ENCODE measurements at regions not wholly inside any gene's neighbourhood (a gene's known extent, or its start where the extent isn't known, plus 50 kb on each side); places are given as distances from the start of the nearest gene placed in this dataset.

- ChIA-PET CTCF (ENCODE audit: low intra/inter-chr PET ratio, low total read pairs) (no interaction called here), POLR2A (no interaction called here)
- Histone ChIP-seq H2AFZ (ENCODE audit: low read length) (no peak overlapping the region), H3K79me2 (ENCODE audit: insufficient read depth, low read length) (no peaks in the 10 kb centered on the region), H3K9ac (ENCODE audit: insufficient read depth, low read depth, low read length) (no peak overlapping the region), H3K27ac (ENCODE audit: extremely low read length, insufficient read depth, low read length) (no peak overlapping the region), H3K9me3 (ENCODE audit: low read length) (no peaks in the 10 kb centered on the region), H3K36me3 (replicated peaks in 1 of 2; ENCODE audit: control insufficient read depth in 1 of 2, insufficient read depth in 2 of 2, low read length in 2 of 2) (no peaks in the 10 kb centered on the region), H3K4me1 (ENCODE audit: insufficient read depth, low read length) (no peaks in the 10 kb centered on the region), H3K4me2 (ENCODE audit: low read depth, low read length) (no peak overlapping the region), H3K4me3 (replicated peaks in 1 of 3; ENCODE audit: insufficient read depth in 1 of 3, low read depth in 2 of 3, low read length in 3 of 3) (no peak overlapping the region), H3K27me3 (ENCODE audit: control insufficient read depth in 1 of 2, insufficient read depth in 2 of 2, low read length in 2 of 2) (no peaks in the 10 kb centered on the region), H4K20me1 (ENCODE audit: insufficient read depth, low read length) (no peaks in the 10 kb centered on the region)
- TF ChIP-seq ATRX (CRISPR knock-in tag; IDR thresholded peaks at IDR 0.05; ENCODE audit: borderline replicate concordance), result no peak
- no peak for TF ChIP-seq XBP1 (CRISPR knock-in tag; IDR thresholded peaks at IDR 0.05)
- TF ChIP-seq WIZ (CRISPR knock-in tag; IDR thresholded peaks at IDR 0.05), result no peak
- TF ChIP-seq YEATS2 (CRISPR knock-in tag; IDR thresholded peaks at IDR 0.05; ENCODE audit: borderline replicate concordance), result no peak
- TF ChIP-seq ZNF570 (CRISPR knock-in tag; IDR thresholded peaks at IDR 0.05; ENCODE audit: borderline replicate concordance), result no peak
- TF ChIP-seq BRF2 (CRISPR knock-in tag; IDR thresholded peaks at IDR 0.05), result no peak
- TF ChIP-seq TBX2 (CRISPR knock-in tag; IDR thresholded peaks at IDR 0.05; ENCODE audit: borderline replicate concordance), result no peak
- no peak for TF ChIP-seq CHCHD3 (CRISPR knock-in tag; IDR thresholded peaks at IDR 0.05)
- no peak for TF ChIP-seq JUNB (CRISPR knock-in tag; IDR thresholded peaks at IDR 0.05; ENCODE audit: borderline replicate concordance)
- no peak for TF ChIP-seq DDIT3 (CRISPR knock-in tag; IDR thresholded peaks at IDR 0.05)
- no peak for TF ChIP-seq ZKSCAN1 (IDR thresholded peaks at IDR 0.05; ENCODE audit: low read length)
- TF ChIP-seq NR2F2 (IDR thresholded peaks at IDR 0.05; ENCODE audit: borderline replicate concordance, low read depth), result no peak
- no TSS peak for BruUV-seq (replicated peaks)
- FAIRE-seq (no peak), ATAC-seq (no peak), DNase-seq (ENCODE audit: low spot score) (no peak)
- WGBS (ENCODE audit: low lambda C conversion rate), result 21% methylated on average over 5 of the region's 5 CpGs
- intact Hi-C loops (cut with micrococcal nuclease; ENCODE audit: unreplicated experiment) (no loop called here), in situ Hi-C loops (cut with HindIII; ENCODE audit: extremely low pct_ligation_motif_present, low pct_unique_long_range_greater_than_20kb) (no loop called here)
Observed at GRCh38 chr11:104830508-104830907, 67.8 kb downstream of the CASP12 start.
